ENCODE measurements at regions not wholly inside any gene's neighbourhood (a gene's known extent, or its start where the extent isn't known, plus 50 kb on each side); places are given as distances from the start of the nearest gene placed in this dataset.

DNA sequence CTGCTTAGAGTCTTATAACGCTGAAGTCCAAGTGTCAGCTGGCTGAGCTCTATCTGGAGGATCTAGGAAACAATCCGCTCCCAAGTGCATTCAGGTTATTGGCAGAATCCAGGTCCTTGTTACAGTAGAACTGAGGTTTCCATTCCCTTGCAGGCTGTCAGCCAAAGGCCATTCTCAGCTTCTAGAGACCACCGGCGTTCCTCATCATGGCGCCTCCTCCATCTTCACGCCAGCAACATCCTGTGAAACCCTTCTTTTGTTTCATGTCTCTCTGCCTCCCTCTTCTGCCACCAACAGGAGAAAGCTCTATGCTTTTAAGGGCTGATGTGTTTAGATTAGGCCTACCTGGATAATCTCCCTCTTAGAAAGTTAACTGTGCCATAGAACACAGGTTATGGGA lies 133.0 kb upstream of the RASSF8 start:
- no peaks in the 10 kb centered on the region for H3K36me3 ChIP-seq (ENCODE audit: control insufficient read depth in 4 of 4, insufficient read depth in 3 of 4, low read depth in 1 of 4, low read length in 3 of 4)
- no peaks in the 10 kb centered on the region for H3K4me1 ChIP-seq (ENCODE audit: control insufficient read depth in 4 of 4, insufficient read depth in 4 of 4, low read length in 3 of 4)
- peaks cover 0 to 3% (median 0%) of the 10 kb centered on the region in 4 donors for H3K27me3 ChIP-seq (ENCODE audit: control insufficient read depth in 4 of 4, insufficient read depth in 4 of 4, low read length in 3 of 4)
- no peaks in the 10 kb centered on the region for H3K9me3 ChIP-seq (ENCODE audit: control insufficient read depth in 4 of 4, low read length in 3 of 4)
- WGBS = 93% methylated on average over 6 of the region's 6 CpGs
- no peak for DNase-seq (ENCODE audit: low spot score)
- H3K4me3 ChIP-seq (ENCODE audit: low read depth in 1 of 3, low read length in 3 of 3) = no peak overlapping the region
- TF ChIP-seq, protein P1, sequence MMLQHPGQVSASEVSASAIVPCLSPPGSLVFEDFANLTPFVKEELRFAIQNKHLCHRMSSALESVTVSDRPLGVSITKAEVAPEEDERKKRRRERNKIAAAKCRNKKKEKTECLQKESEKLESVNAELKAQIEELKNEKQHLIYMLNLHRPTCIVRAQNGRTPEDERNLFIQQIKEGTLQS (IDR thresholded peaks at IDR 0.05) = no peak
- TF ChIP-seq NR2F2 (IDR thresholded peaks at IDR 0.05) = no peak
- TF ChIP-seq FOXA1 (IDR thresholded peaks at IDR 0.05) = no peak
- TF ChIP-seq HNF4A (conservative IDR thresholded peaks at IDR 0.05) = no peak
- TF ChIP-seq EGR1 (IDR thresholded peaks at IDR 0.05; ENCODE audit: low read depth in 2 of 2) = no peak
- TF ChIP-seq, protein P2, sequence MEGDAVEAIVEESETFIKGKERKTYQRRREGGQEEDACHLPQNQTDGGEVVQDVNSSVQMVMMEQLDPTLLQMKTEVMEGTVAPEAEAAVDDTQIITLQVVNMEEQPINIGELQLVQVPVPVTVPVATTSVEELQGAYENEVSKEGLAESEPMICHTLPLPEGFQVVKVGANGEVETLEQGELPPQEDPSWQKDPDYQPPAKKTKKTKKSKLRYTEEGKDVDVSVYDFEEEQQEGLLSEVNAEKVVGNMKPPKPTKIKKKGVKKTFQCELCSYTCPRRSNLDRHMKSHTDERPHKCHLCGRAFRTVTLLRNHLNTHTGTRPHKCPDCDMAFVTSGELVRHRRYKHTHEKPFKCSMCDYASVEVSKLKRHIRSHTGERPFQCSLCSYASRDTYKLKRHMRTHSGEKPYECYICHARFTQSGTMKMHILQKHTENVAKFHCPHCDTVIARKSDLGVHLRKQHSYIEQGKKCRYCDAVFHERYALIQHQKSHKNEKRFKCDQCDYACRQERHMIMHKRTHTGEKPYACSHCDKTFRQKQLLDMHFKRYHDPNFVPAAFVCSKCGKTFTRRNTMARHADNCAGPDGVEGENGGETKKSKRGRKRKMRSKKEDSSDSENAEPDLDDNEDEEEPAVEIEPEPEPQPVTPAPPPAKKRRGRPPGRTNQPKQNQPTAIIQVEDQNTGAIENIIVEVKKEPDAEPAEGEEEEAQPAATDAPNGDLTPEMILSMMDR (IDR thresholded peaks at IDR 0.05; ENCODE audit: low read depth, low read length, missing input control) = no peak
- TF ChIP-seq JUND (IDR thresholded peaks at IDR 0.05) = no peak
- TF ChIP-seq TAF1 (conservative IDR thresholded peaks at IDR 0.05) = no peak
- no peak for TF ChIP-seq YY1 (IDR thresholded peaks at IDR 0.05)
- no peak for TF ChIP-seq SP1 (IDR thresholded peaks at IDR 0.05)
- no peak overlapping the region for H3K9ac ChIP-seq (ENCODE audit: low read depth in 1 of 2, low read length in 2 of 2)
- no peak overlapping the region for H3K27ac ChIP-seq (ENCODE audit: low read depth in 1 of 2, low read length in 2 of 2)

DNA sequence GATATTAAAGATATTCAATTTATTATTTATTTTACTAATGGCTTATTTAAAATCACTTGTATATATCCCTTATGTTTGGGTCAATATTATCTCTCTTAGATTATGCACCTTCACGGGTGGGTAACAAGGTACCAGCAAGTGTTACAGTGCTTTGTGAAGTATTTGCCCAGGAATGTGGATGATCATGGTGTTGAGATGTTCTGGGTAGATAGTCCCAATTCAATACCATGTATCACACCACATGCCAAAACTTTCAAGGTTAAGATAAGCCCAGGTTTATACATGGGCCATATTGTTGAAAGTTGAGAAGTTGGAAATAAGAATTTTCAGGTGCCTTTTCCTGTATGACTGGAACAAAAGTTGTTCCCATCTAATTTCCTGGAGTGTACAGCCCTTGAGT lies 131.3 kb upstream of the RASSF8 start:
- TF ChIP-seq TAF1 (conservative IDR thresholded peaks at IDR 0.05) (no peak), SP1 (IDR thresholded peaks at IDR 0.05) (no peak), FOXA1 (IDR thresholded peaks at IDR 0.05) (no peak), RAD21 (IDR thresholded peaks at IDR 0.05) (no peak), GABPA (IDR thresholded peaks at IDR 0.05 in 1 of 2, conservative IDR thresholded peaks at IDR 0.05 in 1 of 2) (no peak), NR2F2 (IDR thresholded peaks at IDR 0.05) (no peak), JUND (IDR thresholded peaks at IDR 0.05) (no peak), HNF4G (IDR thresholded peaks at IDR 0.05) (no peak)
- TF ChIP-seq, protein P3, sequence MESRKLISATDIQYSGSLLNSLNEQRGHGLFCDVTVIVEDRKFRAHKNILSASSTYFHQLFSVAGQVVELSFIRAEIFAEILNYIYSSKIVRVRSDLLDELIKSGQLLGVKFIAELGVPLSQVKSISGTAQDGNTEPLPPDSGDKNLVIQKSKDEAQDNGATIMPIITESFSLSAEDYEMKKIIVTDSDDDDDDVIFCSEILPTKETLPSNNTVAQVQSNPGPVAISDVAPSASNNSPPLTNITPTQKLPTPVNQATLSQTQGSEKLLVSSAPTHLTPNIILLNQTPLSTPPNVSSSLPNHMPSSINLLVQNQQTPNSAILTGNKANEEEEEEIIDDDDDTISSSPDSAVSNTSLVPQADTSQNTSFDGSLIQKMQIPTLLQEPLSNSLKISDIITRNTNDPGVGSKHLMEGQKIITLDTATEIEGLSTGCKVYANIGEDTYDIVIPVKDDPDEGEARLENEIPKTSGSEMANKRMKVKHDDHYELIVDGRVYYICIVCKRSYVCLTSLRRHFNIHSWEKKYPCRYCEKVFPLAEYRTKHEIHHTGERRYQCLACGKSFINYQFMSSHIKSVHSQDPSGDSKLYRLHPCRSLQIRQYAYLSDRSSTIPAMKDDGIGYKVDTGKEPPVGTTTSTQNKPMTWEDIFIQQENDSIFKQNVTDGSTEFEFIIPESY (IDR thresholded peaks at IDR 0.05) = no peak
- TF ChIP-seq, protein P4, sequence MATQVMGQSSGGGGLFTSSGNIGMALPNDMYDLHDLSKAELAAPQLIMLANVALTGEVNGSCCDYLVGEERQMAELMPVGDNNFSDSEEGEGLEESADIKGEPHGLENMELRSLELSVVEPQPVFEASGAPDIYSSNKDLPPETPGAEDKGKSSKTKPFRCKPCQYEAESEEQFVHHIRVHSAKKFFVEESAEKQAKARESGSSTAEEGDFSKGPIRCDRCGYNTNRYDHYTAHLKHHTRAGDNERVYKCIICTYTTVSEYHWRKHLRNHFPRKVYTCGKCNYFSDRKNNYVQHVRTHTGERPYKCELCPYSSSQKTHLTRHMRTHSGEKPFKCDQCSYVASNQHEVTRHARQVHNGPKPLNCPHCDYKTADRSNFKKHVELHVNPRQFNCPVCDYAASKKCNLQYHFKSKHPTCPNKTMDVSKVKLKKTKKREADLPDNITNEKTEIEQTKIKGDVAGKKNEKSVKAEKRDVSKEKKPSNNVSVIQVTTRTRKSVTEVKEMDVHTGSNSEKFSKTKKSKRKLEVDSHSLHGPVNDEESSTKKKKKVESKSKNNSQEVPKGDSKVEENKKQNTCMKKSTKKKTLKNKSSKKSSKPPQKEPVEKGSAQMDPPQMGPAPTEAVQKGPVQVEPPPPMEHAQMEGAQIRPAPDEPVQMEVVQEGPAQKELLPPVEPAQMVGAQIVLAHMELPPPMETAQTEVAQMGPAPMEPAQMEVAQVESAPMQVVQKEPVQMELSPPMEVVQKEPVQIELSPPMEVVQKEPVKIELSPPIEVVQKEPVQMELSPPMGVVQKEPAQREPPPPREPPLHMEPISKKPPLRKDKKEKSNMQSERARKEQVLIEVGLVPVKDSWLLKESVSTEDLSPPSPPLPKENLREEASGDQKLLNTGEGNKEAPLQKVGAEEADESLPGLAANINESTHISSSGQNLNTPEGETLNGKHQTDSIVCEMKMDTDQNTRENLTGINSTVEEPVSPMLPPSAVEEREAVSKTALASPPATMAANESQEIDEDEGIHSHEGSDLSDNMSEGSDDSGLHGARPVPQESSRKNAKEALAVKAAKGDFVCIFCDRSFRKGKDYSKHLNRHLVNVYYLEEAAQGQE (IDR thresholded peaks at IDR 0.05) = no peak
- H3K4me1 ChIP-seq (ENCODE audit: control insufficient read depth in 4 of 4, insufficient read depth in 4 of 4, low read length in 3 of 4) = no peaks in the 10 kb centered on the region
- DNase-seq (ENCODE audit: low spot score) = no peak
- no peaks in the 10 kb centered on the region for H3K36me3 ChIP-seq (ENCODE audit: control insufficient read depth in 4 of 4, insufficient read depth in 3 of 4, low read depth in 1 of 4, low read length in 3 of 4)
- H3K27ac ChIP-seq (ENCODE audit: low read depth in 1 of 2, low read length in 2 of 2) = no peak overlapping the region
- peaks cover 0 to 3% (median 0%) of the 10 kb centered on the region in 4 donors for H3K27me3 ChIP-seq (ENCODE audit: control insufficient read depth in 4 of 4, insufficient read depth in 4 of 4, low read length in 3 of 4)
- no peaks in the 10 kb centered on the region for H3K9me3 ChIP-seq (ENCODE audit: control insufficient read depth in 4 of 4, low read length in 3 of 4)
- no peak overlapping the region for H3K9ac ChIP-seq (ENCODE audit: low read depth in 1 of 2, low read length in 2 of 2)
- H3K4me3 ChIP-seq (ENCODE audit: low read depth in 1 of 3, low read length in 3 of 3) = no peak overlapping the region
- WGBS = 98% methylated on average over 1 of the region's 1 CpG

Data from liver (tissue), 8 donors.